Tongue (tissue), 1 donor: ENCODE measurements at regions not wholly inside any gene's neighbourhood (a gene's known extent, or its start where the extent isn't known, plus 50 kb on each side); places are given as distances from the start of the nearest gene placed in this dataset.

Experiments
- DNase-seq: peaks from one replicate; pipeline ENCODE4 v3.0.0-alpha.2; 2015

GRCh38 chr11:91952056-91952455, 272.6 kb upstream of the FAT3 start:
- DNase-seq = no peak

DNA sequence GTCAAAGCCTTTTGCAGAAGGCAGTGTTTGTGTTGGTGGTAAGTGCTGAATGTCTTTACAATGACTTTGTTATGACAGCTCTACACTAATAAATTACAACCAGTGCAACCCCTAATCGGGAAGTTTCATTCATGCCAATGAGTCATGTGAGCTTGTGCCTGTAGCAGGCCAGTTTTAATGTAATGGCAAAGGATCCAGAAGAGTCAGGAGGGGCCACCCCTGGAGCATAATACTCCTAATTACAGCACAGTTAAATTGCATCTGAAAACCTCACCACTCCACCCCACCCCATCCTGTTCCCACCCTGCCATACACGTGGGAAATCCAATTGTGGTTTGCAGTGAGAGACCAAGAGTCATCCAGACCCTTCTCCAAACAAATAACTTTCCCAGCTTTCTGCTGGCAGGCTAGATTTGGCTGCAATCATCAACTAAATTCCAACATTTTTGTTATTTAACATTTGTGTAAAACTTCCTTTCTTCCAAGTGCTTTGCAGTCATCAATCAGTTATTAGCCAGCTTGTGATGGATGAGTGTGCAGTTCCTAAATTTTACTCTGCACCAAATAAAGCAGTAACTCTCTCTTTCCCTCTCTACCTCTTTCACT, 277.3 kb upstream of the FAT3 start:
- DNase-seq = peak; percentile 16

DNA sequence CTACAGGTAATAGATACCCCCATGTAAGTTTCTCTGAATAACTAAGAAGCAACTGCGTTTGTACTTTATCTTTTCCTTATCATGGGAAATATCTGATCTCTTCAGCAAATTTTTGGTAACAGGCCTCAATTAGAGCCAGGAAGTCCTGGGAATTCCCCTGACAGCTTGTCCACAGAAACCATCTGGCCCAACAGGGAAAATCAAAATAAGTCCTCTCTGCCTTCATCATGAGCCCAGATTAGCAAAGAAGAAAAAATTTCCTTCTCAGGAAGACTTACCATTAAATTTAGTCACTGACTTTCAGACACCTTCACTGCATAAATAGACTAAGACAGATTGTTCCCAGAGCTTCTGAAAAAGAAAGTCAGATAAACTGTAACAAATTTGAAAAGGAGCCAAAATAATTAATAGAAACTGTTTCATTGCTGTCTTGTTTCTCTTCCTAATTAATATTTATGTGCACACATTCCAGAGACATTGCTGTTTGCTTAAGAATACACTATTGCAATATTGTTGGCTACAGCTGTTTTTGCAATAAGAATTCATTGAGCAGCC, 278.1 kb upstream of the FAT3 start:
- no peak for DNase-seq

DNA sequence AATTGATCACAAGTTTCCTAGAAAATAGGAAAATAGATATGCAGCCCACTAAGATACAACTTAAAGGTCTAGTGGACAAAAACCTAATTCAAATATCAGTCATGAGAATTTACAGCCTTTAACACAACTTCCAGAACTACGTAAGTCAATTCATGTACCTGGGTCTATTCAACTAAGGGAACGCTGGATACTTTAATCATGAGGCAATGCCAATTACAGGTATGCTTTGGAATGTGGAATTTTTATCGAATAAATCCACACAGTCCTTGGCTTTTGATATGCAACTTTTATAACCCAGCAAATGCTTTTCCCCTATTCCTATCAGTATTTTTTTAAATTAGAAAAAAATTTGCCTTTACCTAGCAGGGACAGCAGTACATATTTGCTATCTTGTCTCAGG, 289.5 kb upstream of the FAT3 start:
- DNase-seq = no peak

DNA sequence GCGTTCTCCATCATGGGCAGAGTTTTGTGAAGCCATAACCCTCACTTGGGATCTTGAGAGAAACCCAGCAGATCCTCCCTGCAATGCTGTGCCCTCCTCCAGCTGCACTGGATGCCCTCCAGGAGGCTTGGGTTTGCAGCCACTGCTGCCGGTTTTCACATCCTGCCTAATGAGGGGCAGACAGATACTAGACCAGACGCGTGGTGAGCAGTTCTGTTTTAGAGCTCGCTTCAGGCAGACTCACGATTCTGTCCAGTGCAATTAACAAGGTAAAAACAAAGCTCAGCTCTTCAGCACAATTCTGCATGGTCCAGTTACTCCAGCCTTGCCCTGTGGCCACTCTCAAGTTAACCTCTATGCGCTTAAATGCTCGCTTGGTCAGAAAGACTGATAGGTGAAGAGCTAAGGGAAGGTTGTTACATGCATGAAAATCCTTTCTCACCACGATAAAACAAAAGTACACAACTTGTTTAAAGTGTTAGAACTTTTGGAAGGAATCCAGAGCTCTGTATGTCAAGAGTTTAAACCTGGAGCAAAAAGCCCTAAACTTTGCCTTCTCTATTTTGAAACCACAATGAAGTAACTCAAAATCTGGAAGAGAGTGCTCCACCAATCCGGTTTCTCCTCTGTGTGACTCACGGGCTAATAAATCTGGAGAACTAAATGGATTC, 292.3 kb upstream of the FAT3 start:
- DNase-seq = no peak

DNA sequence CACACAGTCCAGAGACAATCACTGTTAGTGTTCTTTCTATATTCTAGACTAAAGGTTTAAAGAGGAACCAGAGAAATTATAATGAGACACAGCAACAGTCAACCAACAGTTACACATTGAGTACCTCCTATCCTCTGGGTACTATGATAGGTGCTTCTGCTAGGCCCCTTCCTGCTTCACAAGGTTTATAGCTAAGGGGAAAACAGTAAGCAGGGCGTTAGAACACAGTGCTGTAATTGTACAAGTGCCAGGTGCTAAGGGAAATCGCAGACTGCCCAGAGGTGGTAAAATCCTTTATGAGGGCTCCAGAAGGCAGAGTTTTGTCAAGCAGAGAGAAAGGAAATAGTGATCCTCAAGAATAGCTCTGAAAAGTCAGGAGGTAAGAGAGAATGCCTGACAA, 297.2 kb upstream of the FAT3 start:
- DNase-seq = no peak

- peak; percentile 43 for DNase-seq
Observed at GRCh38 chr11:91926965-91927364, 297.7 kb upstream of the FAT3 start.

- DNase-seq = no peak
Observed at GRCh38 chr11:91922846-91923245, 301.8 kb upstream of the FAT3 start.

- no peak for DNase-seq
Observed at GRCh38 chr11:91921974-91922373, 302.6 kb upstream of the FAT3 start.

DNA sequence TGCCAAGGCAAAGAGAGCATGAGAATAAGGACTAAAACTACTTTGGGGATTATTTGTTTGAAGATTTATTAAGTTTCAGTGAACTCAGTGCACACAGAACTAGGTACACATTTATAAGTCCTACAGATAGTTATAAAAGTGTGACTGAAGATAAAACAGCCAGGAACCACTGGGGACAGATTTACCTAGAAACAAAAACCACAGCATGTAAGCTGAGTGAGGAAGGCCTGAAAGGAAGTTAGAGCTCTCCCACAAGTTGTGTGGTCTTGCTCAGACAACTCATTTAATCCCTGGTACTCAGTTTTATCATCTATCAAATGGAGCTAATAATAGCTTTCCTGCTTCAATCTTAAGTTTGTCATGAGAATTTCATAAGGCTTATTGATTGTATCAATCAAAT, 311.2 kb upstream of the FAT3 start:
- no peak for DNase-seq

- DNase-seq = no peak
Observed at GRCh38 chr11:91912322-91912721, 312.3 kb upstream of the FAT3 start.

GRCh38 chr11:91906871-91907624, 317.6 kb upstream of the FAT3 start:
- DNase-seq = no peak

DNA sequence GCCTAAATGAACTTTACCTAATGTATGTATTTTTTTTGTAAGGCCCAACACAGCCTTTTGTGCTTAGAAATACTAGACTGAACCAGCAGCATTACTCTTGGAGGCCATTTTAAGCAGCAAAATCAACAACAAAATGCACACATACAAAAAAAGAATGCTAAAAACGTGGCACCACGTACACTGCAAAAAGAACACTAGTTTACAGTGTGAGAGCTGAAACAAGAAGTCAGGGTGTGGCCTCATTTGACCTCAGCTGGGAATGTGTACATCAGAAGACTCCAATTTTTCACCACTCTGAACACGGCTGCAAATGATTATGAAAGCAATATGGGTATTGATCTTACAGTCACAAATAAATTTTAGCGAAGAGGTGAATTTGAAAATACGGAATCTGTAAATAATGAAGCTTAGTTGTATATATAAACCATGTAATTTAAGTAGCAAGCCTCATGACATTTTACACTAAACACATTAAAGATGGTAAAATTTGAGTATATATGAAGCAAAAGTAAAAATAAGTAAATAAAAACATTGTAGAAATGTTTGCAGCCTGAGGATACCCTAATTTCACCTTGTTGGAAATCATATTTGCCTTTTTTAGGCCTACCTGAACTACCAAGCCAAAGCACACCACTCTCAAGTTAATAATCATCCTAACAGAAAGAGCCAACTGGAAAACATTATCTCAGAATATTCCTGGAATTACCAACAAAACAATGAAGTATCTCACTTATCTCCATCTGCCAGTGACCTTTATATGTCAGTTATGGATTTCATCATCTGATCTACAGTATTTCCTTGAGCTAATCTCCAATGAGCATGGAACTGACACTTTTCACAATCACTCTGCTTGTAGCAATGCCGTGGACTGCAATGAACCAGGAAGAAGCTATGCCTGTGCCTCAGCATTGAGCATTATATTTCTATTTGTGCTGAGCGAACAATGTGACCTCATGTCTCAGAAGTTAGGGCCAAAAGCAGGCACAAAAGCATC, 319.5 kb upstream of the FAT3 start:
- DNase-seq = no peak

- no peak for DNase-seq
Observed at GRCh38 chr11:91902312-91902711, 322.3 kb upstream of the FAT3 start.

- DNase-seq = no peak
Observed at GRCh38 chr11:91880660-91881059, 344.0 kb upstream of the FAT3 start.

DNA sequence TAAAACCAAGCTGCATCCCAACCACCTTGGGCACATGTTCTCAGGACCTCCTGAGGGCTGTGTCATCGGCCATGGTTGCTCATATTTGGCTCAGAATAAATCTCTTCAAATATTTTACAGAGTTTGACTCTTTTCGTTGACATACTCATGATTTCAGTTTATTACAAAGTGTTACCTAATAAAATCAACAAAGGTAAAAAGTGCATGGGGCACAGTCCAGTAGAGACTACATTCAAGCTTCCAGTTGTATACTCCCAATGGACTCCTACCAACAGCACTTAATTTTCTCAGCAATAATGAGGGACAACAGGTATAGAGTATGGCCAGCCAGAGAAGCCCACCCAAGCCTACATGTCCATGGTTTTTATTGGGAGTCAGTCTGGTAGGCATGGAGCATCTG, 347.9 kb upstream of the FAT3 start:
- DNase-seq = no peak

DNA sequence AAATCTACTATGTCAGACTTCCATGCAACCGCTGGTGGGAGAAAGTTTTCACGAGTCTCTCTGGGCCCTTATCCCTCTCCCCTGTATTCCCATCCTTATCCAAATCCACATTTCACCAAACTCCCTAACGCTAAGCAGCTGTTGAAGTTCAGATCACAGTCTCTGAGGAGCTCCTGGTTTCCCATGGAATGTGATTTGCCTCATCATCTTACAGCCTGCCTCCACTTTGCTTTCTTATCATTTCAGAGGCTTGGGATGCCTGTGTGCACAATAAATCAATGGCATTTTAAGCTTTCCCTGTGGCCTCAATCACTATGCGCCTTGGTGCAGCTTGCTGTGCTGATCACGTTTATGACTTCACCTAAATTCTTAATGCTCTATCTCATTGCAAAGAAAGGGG, 352.4 kb upstream of the FAT3 start:
- no peak for DNase-seq

GRCh38 chr11:91871791-91872190, 352.8 kb upstream of the FAT3 start:
- no peak for DNase-seq

- no peak for DNase-seq
Observed at GRCh38 chr11:91871048-91871447, 353.6 kb upstream of the FAT3 start.

- DNase-seq = peak; percentile 46
Observed at GRCh38 chr11:91869686-91870085, 354.9 kb upstream of the FAT3 start.

- no peak for DNase-seq
Observed at GRCh38 chr11:91866642-91867041, 358.0 kb upstream of the FAT3 start.

DNA sequence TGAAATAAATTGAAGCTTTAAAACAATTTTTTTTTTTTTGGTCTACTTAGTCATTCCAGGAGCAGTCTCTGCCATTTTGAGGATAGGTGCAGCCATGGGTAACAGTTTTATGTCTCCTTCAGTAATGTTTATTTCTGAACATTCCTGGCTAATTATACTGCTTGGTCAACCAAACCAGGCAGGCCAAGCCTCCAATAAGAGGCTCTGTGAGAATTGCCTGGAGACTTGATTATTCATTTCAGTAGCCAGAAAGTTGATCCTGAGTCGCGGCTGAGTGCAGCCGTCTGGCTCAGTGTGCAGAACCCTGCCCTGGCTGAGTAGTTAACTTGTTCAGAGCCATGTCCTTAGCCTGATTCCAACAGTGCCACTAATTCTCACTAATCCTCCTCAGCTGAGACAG, 364.0 kb upstream of the FAT3 start:
- DNase-seq = no peak
